Femur (tissue), 1 donor: ENCODE measurements at regions not wholly inside any gene's neighbourhood (a gene's known extent, or its start where the extent isn't known, plus 50 kb on each side); places are given as distances from the start of the nearest gene placed in this dataset.
A peak's percentile ranks its signal among the peaks of the same experiment; 100 is the strongest.

Experiments used
- DNase-seq: peaks from one replicate; pipeline ENCODE4 v3.0.0-alpha.2; 2017

DNA sequence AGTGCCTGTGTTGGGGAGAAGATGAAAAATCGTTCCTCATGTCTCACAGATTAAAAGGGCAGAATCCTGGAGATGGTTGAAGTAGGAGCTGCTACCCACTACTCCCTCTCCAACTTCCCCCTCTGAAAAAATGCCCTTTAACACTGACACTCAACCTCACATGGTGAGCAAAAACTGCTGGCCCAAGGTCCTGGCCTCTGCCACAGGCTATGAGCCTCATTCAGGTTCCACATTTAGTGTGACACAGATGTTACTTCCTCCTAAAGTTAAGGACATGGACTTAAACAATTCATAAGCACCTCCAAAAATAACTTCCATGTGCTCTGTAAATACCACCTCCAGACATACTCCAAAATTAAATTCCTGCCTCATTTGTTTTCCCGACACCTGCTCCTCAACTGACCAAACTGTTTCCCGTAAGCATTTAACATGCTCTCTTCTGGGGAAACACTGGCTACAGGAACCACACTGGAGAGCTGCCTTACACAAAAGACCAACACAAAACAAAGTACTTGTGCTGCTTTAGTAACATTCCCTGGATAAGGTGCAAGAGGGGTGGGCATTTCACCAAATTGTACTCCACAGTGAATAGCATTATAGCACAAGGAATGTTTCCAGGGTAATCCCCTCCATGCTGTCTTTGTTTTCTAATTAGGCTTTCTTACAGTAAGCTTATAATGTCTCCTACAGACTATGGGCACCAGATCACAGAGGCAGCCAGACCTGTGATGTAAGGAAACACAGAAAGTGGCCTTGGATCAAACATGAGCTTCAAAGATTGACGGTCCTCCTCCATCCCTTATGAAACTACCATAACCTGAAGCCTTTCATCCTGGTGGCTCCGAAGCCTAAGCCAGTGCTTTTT is 57.0 kb downstream of the PHLDA1 start:
- no peak for DNase-seq

DNA sequence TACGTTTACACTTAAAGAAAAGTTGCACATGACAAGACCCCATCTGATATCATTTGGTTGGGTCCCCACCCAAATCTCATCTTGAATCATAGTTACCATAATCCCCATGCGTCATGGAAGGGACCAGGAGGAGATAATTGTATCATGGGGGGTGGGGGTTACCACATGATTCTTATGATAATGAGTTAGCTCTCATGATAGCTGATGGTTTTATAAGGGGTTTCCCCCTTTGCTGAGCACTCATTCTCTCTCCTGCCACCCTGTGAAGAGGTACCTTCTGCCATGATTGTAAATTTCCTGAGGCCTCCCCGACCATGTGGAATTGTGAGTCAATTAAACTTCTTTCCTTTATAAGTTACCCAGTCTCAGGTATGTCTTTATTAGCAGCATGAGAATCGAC is 60.3 kb downstream of the PHLDA1 start:
- DNase-seq, result no peak

DNA sequence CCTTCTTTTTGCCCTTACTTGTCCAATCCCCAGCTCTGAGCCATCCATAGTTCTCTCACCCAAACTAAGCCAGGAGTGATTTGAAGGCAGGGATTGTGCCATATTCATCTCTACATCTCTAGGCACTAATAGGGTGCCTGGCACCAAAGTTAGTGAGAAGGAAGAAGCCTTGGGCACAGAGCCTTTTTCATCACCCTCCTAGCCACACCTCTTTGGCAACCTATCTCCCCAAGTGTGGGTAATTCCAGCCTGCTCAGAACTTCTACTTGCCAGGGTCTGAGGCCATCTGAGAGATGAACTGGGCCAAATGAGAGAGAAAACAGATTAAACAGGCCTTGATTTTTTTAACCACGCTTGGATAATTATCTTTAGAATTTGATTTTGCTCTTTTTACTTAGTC is 61.3 kb downstream of the PHLDA1 start:
- no peak for DNase-seq

GRCh38 chr12:75969768-75970167 is 61.8 kb downstream of the PHLDA1 start:
- DNase-seq, result no peak

- no peak for DNase-seq
Measured at GRCh38 chr12:75965661-75966060, 65.9 kb downstream of the PHLDA1 start.

GRCh38 chr12:75964150-75964549 is 67.4 kb downstream of the PHLDA1 start:
- peak; percentile 40 for DNase-seq

- DNase-seq, result no peak
Measured at GRCh38 chr12:75961878-75962277, 69.7 kb downstream of the PHLDA1 start.

DNA sequence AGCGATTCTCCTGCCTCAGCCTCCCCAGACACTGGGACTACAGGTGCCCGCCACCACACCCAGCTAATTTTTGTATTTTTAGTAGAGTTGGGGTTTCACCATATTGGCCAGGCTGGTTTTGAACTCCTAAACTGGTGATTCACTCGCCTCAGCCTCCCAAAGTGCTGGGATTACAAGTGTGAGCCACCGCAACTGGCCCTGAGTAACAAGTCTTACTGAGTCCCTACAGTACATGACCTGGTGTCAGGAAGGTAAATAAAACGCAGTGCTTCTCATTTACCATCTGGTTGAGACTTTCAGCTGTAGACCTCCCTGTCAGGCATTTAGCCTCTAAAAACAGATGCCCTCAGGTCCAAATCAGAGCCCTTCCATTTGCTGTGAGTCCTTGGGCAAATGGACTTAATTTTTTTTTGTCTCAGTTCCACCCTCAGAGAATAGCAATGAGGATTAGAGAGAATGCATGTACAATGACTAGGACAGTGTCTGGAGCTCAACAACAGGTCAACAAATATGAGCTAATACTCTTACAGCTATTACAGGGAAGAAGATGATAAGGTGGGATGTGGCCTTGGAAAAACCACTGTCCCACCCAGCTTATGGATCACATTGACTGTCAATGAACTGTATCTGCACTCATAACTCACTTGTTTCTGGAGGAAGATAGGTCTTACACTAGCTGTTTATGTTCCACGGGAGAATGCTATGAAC is 70.5 kb downstream of the PHLDA1 start:
- no peak for DNase-seq

DNA sequence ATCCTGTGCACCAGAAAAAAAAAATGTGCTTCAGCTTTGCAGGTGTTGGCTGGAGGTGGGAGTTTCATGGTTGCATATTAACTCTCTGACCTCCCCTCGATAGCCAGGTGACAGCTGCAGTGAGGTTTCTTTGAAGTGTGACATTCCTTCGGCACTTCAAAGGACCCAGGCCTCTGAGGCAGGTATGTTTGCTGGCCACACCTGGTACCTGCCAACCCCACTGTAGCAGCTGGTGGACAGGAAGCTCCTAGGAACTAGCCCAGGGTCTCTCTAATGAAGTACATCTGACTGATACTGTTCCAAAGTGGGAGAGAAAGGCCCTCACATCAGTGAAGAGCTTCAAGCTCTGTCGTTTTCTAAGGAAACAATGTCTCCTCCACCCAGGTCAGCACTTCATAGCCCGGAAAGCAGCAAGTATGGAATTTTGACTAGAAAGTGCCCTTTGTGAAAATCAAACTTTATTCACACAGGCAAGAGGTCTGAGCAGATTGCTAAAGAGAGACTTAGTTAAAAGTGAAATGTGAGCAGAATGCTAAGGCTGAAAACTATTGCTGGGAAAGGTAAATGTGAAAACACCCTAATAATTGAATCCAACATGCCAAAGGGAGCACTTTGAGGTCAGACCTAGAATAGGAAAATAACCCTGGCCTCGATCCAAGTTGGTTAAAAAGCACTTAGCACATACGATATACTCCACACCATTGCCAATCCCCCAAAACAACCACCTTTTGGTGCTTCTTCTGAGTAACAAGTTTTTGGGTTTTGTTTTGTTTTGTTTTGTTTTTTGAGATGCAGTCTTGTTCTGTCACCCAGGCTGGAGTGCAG is 71.3 kb downstream of the PHLDA1 start:
- DNase-seq, result no peak

- DNase-seq, result no peak
Measured at GRCh38 chr12:75959506-75959905, 72.1 kb downstream of the PHLDA1 start.

GRCh38 chr12:75959060-75959459 is 72.5 kb downstream of the PHLDA1 start:
- DNase-seq, result no peak

DNA sequence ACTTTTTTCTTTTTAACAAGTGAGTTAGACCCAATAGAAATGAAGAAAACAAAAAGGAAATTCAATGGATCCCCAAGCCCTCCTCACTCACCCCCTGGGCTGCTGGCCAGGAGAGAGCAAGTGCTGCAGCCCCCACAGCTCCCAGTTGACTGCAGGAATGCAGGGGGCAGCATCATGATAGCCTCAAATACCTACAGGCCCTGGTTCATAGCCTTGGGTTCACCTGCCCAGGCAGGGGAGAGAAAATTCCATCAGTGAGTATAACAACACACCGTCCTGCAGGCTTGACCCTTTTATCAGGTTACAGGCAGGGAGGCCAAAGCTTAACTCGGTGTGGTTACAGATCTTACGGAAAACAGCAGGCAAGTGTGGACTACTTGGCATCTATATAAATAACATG is 76.3 kb downstream of the PHLDA1 start:
- DNase-seq, result no peak

- DNase-seq, result no peak
Measured at GRCh38 chr12:75954749-75955148, 76.8 kb downstream of the PHLDA1 start.

GRCh38 chr12:75954041-75954440 is 77.5 kb downstream of the PHLDA1 start:
- no peak for DNase-seq

- DNase-seq, result peak; percentile 34
Measured at GRCh38 chr12:75953312-75953906, 78.2 kb downstream of the PHLDA1 start.

- DNase-seq, result no peak
Measured at GRCh38 chr12:75951399-75952278, 79.9 kb downstream of the PHLDA1 start.

GRCh38 chr12:75947156-75947723 is 84.3 kb downstream of the PHLDA1 start:
- DNase-seq, result no peak

DNA sequence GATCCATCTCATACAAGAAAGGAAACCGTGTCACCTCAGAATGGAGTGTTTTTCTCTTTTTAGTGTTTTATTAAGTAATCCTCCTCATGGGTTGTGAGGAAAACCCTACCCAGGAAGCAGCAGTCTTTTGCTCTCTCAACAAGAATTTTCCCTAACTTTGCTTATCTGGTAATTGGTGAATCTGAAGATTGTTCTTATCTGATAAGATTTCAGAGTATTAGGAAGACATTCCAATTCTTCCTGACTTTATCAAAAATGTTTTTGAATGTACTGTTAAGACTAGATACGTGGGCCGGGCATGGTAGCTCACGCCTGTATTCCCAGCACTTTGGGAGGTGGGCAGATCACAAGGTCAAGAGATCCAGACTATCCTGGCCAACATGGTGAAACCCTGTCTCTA is 86.0 kb downstream of the PHLDA1 start:
- no peak for DNase-seq

GRCh38 chr12:75944905-75945432 is 86.6 kb downstream of the PHLDA1 start:
- no peak for DNase-seq

DNA sequence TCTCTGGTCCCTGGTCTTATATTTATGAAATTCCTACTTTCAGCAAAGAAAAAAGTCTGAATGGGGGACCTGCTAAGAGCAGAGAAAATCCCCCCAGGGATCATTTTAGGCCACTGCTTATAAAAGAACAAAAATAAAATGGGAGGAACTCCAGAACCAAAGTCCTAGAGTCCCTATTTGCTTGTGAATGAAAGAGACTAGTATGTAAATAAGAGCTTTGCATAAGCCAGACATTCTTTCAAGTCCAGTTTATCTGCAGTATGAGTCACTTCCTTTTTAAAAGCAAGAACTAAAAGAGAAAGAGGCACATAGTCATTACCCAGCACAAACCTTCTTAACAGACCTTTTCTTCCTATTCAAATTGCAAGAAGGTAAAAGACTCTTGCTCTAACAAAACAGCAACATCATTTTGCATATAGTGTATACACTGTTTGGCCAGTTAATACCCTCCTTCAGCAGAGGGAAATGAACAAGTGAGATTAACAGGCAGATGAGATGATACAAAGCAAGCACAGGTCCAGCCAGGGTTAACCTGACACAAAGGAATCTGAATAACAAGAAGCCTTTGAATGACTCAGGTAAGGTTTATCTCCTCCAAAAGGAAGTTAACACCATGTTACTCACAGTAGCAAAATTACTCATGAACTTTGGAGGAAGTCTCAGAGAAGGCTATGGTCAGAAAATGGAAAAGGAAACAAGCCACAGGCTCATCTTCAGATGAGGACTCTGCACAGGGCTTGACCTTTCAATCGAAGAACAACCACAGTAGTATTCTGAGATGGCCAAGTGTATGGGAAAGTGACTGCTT is 87.3 kb downstream of the PHLDA1 start:
- no peak for DNase-seq

- no peak for DNase-seq
Measured at GRCh38 chr12:75943730-75944096, 87.9 kb downstream of the PHLDA1 start.
